Left ventricle myocardium superior (tissue), 1 donor: ENCODE measurements at regions not wholly inside any gene's neighbourhood (a gene's known extent, or its start where the extent isn't known, plus 50 kb on each side); places are given as distances from the start of the nearest gene placed in this dataset.

Experiments
- ATAC-seq: fragments of 200-7000 bp; cut with Tn5 transposase; one replicate; pipeline ENCODE4 v1.9.1; 2020; ENCODE audit warnings: mild to moderate bottlenecking, moderate library complexity
- DNase-seq: peaks from one replicate; pipeline ENCODE4 v3.0.0-alpha.2; 2020
- intact Hi-C: fragments of 100-400 bp; cut with micrococcal nuclease; formaldehyde crosslinking; loops from one replicate; pipeline ENCODE4 v1.11.0; 2022
- donor health status: DM: no; HTN: yes; CAD: no; lungs with severe emphysema.

DNA sequence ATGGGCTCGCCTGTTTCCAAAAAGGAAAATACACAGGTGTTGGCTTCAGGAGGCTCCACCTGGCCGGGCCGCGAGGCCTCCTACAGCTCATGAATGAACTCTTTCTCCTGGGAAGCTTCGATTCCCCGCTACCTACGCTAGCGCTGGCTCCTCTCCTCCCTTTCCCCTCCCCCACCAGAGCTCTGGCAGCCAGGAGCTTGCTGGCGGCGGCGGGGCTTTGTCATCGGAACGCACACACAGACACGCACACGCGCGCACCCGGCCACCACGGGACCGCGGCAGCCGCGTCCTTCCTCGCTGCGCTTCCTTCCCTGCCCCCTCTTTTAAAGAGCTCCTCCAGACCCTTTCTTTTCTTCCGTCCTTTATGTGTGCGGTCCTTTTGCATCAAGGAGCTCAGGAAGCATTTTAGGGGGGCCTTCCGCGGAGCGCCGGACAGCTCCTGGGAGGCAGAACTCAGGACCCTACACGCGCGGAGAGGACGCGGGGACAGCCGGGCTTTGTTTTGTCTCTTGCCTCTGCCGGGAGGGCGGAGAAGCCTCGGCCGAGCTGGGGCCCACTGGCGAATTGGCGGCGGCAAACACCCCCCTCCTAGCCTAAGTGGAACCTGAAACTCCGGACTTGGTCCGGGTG is 70.2 kb upstream of the BCOR start:
- ATAC-seq, result no peak
- peak; percentile 59 for DNase-seq
- intact Hi-C loops, result loop anchor here (5.0 kb wide), 1 partner anchor 81 kb away; no protein-coding TSS in a partner anchor

DNA sequence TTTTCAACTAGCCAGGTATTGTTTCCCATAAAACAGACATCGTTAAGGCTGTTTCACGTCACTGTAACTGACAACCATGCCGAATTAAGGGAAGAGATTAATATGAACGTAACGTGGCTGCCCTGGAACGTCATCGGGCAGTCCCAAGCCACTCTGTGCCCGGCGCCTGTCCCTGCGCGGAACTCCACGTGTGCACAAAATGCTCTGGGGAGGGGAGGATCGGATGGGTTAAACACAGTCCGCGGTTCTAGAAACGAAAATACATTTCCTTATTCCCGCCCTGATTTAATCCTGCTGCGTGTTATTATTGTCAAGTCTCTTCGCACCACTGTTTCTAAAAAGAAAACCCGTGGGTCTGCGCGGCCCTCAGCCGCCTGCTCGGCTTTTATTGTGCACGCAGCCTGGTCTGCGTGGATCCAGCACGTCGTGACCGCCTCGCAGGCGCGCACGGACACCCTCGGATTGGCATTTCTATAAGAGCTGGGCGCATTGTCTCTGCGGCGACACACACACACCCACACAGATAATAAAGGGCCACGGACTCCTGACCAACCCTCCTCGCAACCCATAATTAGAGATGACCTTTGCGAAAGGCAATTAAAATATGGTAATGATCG is 69.6 kb upstream of the BCOR start:
- DNase-seq (no peak), ATAC-seq (no peak)
- intact Hi-C loops, result loop anchor here (5.0 kb wide), 1 partner anchor 80 kb away; no protein-coding TSS in a partner anchor

DNA sequence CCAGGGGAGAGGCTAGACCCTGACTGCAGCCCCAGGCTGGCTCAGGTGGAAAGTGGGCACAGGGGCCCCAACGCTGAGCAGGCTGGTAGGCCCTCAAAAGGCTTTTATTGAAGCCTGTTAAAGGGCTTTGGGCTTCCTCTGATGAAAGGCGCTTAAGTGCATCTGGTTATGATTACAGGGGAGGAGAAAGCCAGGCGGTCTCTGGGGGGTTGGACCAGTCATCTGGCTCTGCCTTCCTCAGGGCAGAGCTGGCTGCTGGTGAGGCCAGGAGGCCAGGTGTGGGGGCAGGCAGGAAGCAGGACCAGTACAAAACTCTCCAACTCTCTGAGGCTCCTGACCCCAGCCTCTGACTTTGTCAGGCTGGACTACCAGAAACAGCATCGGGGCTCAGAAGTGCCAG is 68.8 kb upstream of the BCOR start:
- no peak for DNase-seq
- ATAC-seq, result no peak
- intact Hi-C loops, result loop anchor here (5.0 kb wide), 1 partner anchor 79 kb away; no protein-coding TSS in a partner anchor

DNA sequence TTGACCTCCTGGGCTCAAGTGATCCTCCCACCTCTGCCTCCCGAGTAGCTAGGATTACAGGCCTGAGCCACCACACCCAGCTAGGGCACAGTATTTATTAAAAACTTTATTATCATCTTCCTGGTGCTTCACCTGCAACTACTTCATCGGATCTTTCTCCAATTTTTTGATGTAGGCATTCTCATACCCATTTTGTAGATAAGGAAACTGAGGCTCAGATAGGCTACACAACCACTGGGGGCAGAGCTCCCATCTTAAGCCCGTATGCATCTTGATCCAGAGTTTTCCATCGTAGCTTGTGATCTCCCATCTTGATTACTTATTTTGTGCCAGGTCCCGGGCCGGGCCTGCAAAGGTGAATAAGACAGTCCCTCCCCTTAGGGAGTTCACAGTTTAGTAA is 68.1 kb upstream of the BCOR start:
- ATAC-seq (no peak), DNase-seq (no peak)
- intact Hi-C loops, result loop anchor here (5.0 kb wide), 1 partner anchor 79 kb away; no protein-coding TSS in a partner anchor

DNA sequence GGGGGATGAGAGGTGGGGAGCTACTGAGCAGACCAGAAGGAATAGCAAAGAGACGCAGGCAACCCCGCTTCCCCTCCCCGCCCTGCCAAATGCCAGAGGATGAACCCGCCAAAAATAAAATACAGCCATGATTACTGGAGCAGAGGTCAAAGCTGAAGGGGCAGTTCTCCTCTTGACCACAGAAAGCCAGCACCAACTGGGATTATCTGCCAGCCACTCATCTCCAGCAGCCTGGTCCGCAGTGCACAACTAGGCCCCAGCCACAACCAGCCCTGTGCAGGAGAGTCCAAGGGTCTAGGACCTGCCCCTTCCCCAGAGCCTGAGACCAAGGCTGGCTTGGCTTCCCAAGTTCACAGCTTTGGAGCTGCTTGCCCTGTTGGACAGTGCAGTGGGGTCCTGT is 67.4 kb upstream of the BCOR start:
- DNase-seq (no peak), ATAC-seq (no peak)
- intact Hi-C loops, result loop anchor here (5.0 kb wide), 1 partner anchor 78 kb away; no protein-coding TSS in a partner anchor

DNA sequence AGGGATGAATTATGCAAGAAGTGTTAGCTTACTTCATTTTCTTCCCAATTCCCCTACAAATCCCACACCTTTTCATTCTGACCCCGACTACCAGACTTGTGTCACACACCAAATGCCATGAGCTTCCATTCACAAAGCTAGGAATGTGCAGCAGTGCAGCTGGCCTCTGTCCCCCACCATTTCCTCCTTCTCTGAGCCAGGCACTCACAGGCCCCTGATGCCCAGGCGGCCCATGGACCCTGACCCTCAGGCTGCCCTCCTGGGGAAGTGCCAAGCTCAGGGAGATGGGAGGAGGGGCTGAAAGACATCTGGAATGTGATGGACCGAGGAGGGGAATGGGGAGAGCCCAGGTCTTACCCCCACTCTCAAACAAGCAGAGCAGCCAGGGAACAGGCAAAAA is 67.0 kb upstream of the BCOR start:
- intact Hi-C loops, result loop anchor here (5.0 kb wide), 1 partner anchor 77 kb away; no protein-coding TSS in a partner anchor
- no peak for ATAC-seq
- no peak for DNase-seq

DNA sequence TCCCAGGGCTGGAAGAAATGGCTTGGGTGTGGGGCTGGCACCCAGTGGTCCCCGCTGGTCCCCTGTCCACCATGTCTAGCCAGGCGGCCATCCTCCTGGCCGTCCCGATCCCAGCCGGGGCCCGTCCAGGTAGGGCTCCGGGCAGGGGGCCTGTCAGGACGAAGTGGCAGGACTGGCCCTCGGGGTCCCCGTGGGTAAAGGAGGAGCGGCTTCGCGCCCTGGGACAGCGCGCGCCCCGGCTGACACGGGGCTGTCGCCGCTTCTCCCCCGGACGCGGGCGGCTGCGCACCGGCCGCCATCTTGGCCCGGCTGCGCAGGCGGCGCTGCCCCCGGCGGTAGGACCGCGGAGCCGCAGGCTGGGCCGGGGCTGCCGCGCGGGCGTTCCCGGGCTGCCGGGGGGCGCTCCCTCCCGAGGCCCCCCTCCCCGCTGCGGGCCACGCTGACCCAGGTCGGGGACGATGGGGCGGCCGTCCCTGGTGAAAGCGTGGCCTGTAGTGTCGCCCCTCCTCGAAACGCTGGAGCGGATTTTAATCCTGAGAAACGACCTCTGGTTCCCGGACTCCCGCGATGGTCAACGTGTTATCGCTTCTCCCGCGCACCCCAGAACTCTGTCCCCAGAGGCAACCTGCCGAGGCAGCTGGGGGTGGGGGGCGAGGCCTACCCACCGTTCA is 60.4 kb upstream of the BCOR start:
- DNase-seq, result peak; percentile 63
- peak; percentile 55 for ATAC-seq
- intact Hi-C loops, result no loop called here

DNA sequence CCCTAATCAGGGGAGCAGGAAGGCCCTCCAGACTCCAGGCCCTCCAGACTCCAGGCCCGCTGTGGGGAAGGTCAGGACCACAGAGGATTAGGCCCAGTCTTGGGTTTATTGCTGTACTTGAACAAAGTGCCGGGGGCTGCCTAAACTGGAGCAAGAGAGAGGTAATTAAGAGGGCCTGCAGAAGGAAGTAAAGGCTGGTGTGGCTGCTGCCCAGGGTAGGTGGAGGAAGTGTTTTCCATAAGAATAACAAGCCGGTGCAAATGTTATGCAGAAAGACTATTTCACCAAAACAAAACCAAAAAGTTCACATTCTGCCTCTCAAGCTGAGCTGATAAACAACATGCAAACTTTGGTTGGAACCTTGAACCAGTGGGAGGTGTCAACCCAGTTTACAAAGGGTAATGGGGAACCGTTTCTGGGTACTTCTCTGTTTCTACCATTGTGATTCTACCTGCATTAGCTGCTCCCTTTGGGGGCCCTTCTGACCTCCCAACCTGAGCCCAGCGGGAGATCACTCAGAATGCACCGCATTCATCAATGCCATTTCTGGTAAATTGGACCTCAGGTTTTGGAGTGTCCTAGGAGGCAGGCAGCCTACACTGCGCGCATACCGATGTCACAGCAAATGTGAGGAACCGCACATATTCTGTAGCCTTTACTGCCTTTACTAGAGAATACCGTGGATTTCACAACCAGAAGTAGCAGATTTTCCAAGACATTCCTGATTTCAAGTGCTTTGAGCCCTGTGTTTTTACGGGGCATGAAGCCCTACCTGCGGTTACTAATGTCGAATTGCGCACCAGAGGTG is 59.7 kb upstream of the BCOR start:
- DNase-seq (no peak), ATAC-seq (no peak)
- intact Hi-C loops, result no loop called here

DNA sequence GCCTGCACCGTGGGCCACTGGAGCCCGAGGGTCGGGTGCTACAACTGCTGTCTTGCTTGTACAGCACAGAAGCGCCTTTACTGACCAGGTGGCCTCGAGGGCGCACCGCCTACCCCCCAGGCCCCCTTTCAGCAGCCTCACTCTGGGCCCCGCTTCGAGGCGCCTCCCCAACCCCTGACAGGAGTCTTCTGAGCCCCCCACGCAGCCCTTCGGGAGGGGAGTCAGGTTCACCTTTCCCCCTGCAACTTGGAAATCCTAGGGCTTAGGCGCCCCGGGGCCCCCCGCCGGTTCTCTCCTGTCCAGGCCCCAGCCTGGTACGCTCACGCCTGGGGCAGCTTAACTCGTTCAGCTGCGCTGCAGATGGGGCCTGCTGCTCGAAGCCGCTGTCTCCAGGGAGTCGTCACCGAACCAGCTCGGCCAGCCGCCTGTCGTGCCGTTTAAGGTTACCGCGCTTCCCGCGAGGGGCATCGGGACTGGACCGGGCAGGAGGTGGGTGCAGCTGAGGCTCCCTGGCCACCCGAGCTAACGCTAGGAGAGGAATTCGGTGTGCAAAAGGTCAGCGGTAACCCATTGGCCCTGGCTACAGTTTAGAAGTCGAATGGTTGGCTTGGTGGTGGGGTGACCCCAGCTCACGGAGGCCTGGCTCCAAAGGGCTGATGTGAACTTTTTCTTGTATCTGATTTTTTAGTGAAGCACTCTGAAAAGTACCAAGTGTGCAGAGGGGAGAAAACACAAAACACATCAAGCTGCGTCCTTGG is 58.9 kb upstream of the BCOR start:
- intact Hi-C loops, result no loop called here
- ATAC-seq, result no peak
- DNase-seq, result no peak

DNA sequence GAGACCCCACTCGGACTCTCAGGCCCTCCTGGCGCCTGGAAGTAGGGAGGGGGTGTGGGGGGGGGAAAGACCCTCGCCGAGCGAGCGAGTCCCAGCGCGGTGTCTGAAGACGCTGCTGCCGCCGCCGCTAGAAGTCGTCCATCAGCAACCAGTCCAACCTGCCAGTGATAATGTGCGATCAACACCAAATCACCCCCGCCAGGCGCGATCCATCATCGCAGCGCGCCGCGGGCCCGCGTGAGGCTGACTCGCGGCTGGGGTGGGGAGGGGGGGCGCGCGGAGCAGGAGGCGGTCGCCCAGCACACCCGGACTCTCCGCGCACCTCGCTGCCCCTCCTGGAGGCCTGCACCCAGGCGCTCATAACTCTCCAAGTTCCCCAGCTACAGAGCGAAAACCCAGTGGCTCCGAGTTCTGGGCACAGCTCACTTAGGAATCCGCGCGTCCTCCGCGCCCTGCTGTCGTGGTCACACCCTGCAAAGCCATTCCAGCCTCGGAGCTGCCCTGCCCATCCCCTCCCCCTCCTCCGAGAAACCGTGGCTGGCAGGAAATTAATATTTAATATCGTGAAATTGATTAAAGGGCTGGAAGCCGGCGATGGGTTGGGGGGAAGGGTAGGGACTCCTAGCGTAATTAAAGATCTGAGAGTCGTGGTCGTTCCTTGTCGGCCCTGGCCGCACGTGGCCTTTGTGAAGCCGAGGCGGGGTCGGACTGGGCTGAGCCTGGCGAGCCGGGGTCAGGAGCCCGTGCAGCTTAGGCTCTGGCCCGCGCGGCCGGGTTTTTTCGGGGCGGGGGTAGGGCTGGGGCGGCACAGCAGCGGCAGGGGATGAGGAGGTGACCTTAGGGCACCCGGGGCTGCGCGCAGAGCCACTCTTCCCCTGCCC is 58.1 kb upstream of the BCOR start:
- ATAC-seq, result no peak
- no peak for DNase-seq
- intact Hi-C loops, result no loop called here

DNA sequence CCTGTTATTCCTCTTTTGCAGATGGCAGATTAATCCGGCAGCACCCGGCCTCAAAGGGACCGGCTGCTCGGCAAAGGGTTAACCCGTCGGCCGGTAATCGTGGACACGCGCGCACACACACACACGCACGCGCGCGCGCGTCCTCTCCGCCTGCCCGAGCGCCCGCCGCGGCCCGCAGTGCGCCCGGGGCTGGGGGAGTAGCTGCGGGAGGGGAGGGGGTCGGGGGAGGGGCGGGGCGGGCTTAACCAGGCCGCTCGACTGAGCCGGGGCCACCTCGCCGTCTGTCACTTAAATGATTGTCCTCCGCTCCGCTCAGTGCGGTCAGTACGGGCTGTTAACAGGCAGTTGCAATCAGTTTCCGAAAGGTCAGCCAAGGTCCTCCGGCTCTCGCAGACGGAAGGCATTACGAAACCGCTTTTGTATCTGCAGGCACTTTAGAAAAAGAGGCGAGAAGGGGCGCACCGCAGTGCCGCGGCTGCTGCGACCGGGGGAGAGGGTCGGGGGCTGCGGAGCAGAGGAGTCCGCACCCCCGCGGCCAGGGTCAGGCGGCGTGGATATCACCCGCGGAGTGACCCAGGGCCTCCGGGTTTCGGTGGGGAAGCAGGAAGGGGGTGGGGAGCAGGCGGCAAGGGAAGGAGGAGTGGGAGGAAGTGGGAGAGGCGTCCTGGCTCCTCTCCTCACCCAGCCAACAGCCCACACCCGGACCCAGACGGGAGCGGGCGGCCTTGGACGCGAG is 57.3 kb upstream of the BCOR start:
- peak; percentile 74 for DNase-seq

DNA sequence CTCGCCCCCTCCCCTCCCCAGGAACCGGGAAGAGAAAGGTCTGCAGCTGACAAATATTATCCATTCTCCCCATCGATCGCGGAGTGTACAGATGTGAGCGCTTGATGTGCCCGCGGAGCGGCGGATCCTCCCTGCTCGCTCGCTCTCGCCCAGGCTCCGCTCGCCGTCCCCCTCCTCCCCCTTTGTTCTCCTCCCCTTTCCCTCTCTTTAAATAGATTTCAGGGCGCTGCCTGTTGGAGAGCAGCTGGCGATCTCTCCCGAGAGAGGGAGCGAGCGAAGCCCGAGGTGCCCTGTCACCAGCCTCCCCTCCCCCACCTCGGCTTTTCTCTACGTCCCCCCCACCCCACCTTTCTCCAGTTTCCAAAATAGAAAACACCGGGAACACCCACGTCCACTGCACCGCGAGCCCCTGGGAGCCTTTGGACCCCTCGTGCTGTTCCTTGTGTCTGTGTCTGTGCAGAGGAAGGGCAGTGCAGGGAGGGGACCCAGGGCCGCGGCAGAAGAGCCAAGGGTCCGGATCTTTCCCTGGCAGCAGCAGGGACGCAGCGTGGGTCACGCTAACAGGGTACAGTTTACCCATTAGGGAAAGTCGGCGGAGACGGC is 56.6 kb upstream of the BCOR start:
- intact Hi-C loops, result no loop called here
- ATAC-seq (peak; percentile 61), DNase-seq (peak; percentile 61)

More for the DNA sequence above, 57.3 kb upstream of the BCOR start:
- ATAC-seq, result peak; percentile 61
- intact Hi-C loops, result no loop called here

DNA sequence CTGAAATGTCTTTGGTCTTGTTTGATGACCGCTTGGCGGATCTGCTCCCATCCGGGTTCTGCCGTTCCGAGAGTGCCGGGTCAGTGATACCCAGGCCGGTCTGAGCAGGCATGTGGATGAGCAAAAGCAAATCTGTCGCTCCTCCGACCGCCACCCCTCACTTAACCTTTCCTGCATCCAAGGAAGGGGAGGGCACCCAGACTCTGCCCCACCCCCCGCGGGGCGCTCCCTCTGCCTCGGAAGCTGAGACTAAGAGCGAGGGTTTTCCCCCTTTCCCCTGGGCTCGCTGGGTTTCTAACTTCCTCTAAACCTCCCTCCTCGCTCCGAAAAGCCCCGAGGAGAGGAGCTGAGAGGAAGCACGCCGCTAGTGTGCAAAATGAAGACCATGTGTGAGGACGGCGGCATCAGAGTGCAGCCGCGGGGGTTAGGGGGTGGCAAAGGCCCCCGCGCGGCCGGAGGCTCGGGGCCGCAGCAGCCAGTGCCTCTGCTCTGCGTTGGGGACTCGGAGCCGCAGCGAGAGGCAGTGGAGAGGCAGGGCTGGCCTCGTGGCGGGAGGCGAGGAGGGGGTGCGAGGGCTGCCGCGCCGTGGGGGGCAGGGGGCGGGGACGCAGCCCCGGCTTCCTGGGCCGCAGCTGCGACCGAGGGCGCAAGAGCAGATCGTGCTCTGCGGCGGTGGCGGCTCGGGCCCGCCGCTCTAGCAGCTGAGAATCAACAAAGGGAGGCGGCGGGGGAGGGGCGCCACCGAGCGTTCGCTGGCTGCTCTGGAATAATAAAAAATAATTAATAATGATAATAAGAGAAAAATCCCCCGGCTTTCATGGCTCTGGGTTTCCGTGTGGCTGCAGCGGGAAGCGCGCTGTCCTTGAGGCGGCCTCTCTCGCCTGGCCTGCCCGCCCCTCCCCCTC is 55.8 kb upstream of the BCOR start:
- DNase-seq, result peak; percentile 74
- peak; percentile 34 for ATAC-seq
- intact Hi-C loops, result no loop called here

DNA sequence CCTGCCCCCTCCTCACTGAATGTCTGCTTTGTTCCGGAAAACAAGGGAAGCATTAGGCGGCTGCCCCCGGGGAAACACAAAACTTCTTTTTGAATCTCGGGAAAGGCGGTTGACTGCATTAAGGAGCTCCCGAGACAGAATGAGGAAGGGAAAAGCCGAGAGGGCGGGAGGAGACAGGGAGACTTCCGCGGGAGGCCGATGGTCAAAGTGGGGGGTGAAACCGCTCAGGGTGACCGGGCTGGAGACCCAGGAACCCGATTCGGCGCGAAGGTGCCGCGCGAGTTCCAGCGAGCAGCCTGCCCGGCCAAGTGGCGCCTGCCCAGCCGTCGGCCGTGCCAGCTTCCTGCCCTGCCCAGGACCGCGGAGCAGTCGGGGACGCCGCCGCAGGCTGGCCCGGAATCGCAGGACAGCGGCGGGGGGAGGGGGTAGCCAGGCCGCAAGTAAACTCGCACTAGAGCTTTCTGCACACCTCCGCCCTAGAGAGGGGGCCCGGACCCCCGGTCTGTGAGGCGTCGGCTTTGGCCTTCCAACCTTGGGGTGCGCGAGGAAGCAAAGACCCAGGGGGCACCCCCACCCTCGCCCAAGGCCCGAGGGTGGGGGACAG is 55.1 kb upstream of the BCOR start:
- intact Hi-C loops, result no loop called here

DNA sequence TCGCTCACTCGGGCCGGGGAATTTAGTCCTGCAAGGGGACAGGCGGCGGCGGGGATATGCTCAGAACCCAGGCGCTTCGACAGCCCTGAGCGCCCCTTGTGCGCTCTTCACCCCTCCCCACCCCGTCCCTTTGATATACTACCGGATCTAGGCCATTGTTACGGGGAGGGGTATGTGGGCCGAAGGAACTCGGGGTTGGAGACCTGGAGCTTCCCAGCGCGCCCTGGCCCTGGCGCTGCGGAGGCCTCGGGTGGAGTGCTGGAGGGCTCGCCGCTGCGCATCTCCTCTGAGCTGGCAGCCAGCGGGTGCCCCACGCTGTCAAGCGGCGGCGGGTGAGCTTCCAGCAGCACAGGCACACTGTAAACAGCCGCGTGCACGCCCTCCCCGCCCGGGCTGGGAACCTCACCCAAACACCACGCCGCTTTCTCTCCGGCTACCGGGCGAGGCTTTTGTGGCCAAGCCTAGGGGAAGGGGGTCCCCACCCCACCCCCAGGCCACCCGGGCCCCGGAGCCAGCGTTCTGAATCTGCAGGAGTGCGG is 54.5 kb upstream of the BCOR start:
- intact Hi-C loops, result no loop called here
- peak; percentile 40 for ATAC-seq

More for the DNA sequence above, 55.1 kb upstream of the BCOR start:
- peak; percentile 81 for DNase-seq
- peak; percentile 65 for ATAC-seq

More for the DNA sequence above, 54.5 kb upstream of the BCOR start:
- peak; percentile 72 for DNase-seq
